ENCODE measurements at regions not wholly inside any gene's neighbourhood (a gene's known extent, or its start where the extent isn't known, plus 50 kb on each side); places are given as distances from the start of the nearest gene placed in this dataset.

DNA sequence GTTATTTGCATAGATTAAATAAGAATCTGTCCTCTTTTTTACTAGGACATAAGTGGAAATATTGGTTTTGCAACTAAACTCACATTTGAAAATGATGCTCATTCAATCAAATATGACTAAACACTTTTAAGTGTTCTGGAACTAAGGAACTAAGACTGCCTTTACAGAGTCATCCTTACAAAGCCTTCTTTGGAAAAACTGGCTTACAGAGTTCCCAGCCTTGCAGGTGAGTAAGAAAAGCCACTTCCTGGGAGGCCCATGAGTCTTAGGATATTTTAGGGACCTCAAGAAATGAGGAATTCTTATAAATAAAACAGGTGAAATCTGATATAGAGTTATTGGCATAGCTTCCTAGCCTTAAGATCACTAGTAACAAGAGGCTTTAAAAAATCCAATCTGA lies 135.5 kb downstream of the ALOX5 start:
- no peak for FAIRE-seq
- no peak overlapping the region for H3K27ac Mint-ChIP-seq (ENCODE audit: unreplicated experiment)
- no peaks in the 10 kb centered on the region for H3K27me3 Mint-ChIP-seq (ENCODE audit: low read depth, unreplicated experiment)
- DNase-seq (ENCODE audit: low read depth): no peak
- no peaks in the 10 kb centered on the region for H3K9me3 ChIP-seq (ENCODE audit: insufficient read depth, low read depth, low read length)
- no peak overlapping the region for H3K27ac ChIP-seq (ENCODE audit: low read depth, low read length)
- H3K4me3 ChIP-seq (ENCODE audit: insufficient read depth, low read depth, low read length): no peak overlapping the region
- H3K27me3 ChIP-seq (ENCODE audit: insufficient read depth, low read length): no peaks in the 10 kb centered on the region
- peaks cover 4% of the 10 kb centered on the region for H3K9me3 Mint-ChIP-seq (ENCODE audit: unreplicated experiment)
- TF ChIP-seq CTCF (IDR thresholded peaks at IDR 0.05; ENCODE audit: insufficient read depth, low read depth, low read length): no peak
- TF ChIP-seq EZH2 (IDR thresholded peaks at IDR 0.05; ENCODE audit: insufficient read depth, low read length): no peak
- H3K4me1 ChIP-seq (ENCODE audit: insufficient read depth, low read length): peaks cover 2% of the 10 kb centered on the region
- H3K4me1 Mint-ChIP-seq (ENCODE audit: low read depth, unreplicated experiment): peaks cover 8% of the 10 kb centered on the region
- H3K9ac ChIP-seq (ENCODE audit: low read length): no peak overlapping the region
- H3K36me3 Mint-ChIP-seq (ENCODE audit: low read depth, unreplicated experiment): no peaks in the 10 kb centered on the region
- H3K36me3 ChIP-seq (ENCODE audit: insufficient read depth, low read length): no peaks in the 10 kb centered on the region
- no peak overlapping the region for H2AFZ ChIP-seq (ENCODE audit: low read depth, low read length)
- H3K79me2 ChIP-seq (ENCODE audit: insufficient read depth, low read length): no peaks in the 10 kb centered on the region
- H3K4me2 ChIP-seq (ENCODE audit: low read length): no peak overlapping the region
- peaks cover 7% of the 10 kb centered on the region for H4K20me1 ChIP-seq (ENCODE audit: insufficient read depth, low read length)
- H3K4me3 Mint-ChIP-seq (ENCODE audit: unreplicated experiment): no peak overlapping the region

GRCh38 chr10:45505311-45505710 lies 131.3 kb downstream of the ALOX5 start:
- H4K20me1 ChIP-seq (ENCODE audit: insufficient read depth, low read length): peaks cover 7% of the 10 kb centered on the region
- no peak overlapping the region for H3K27ac ChIP-seq (ENCODE audit: low read depth, low read length)
- Mint-ChIP-seq H3K4me1 (ENCODE audit: low read depth, unreplicated experiment) (peaks cover 6% of the 10 kb centered on the region), H3K36me3 (ENCODE audit: low read depth, unreplicated experiment) (no peaks in the 10 kb centered on the region), H3K27ac (ENCODE audit: unreplicated experiment) (no peak overlapping the region), H3K4me3 (ENCODE audit: unreplicated experiment) (no peak overlapping the region), H3K9me3 (ENCODE audit: unreplicated experiment) (no peaks in the 10 kb centered on the region), H3K27me3 (ENCODE audit: low read depth, unreplicated experiment) (no peaks in the 10 kb centered on the region)
- H3K4me3 ChIP-seq (ENCODE audit: insufficient read depth, low read depth, low read length): no peak overlapping the region
- no peak for TF ChIP-seq EZH2 (IDR thresholded peaks at IDR 0.05; ENCODE audit: insufficient read depth, low read length)
- H3K4me2 ChIP-seq (ENCODE audit: low read length): no peak overlapping the region
- H3K27me3 ChIP-seq (ENCODE audit: insufficient read depth, low read length): no peaks in the 10 kb centered on the region
- no peaks in the 10 kb centered on the region for H3K4me1 ChIP-seq (ENCODE audit: insufficient read depth, low read length)
- H3K9me3 ChIP-seq (ENCODE audit: insufficient read depth, low read depth, low read length): no peaks in the 10 kb centered on the region
- no peak overlapping the region for H2AFZ ChIP-seq (ENCODE audit: low read depth, low read length)
- no peaks in the 10 kb centered on the region for H3K79me2 ChIP-seq (ENCODE audit: insufficient read depth, low read length)
- H3K36me3 ChIP-seq (ENCODE audit: insufficient read depth, low read length): no peaks in the 10 kb centered on the region
- no peak overlapping the region for H3K9ac ChIP-seq (ENCODE audit: low read length)
- DNase-seq (ENCODE audit: low read depth) (no peak), FAIRE-seq (no peak)

- Histone ChIP-seq H3K36me3 (ENCODE audit: insufficient read depth, low read length) (no peaks in the 10 kb centered on the region), H3K79me2 (ENCODE audit: insufficient read depth, low read length) (no peaks in the 10 kb centered on the region), H2AFZ (ENCODE audit: low read depth, low read length) (no peak overlapping the region), H3K4me3 (ENCODE audit: insufficient read depth, low read depth, low read length) (no peak overlapping the region), H4K20me1 (ENCODE audit: insufficient read depth, low read length) (peaks cover 7% of the 10 kb centered on the region), H3K27me3 (ENCODE audit: insufficient read depth, low read length) (no peaks in the 10 kb centered on the region), H3K4me2 (ENCODE audit: low read length) (no peak overlapping the region), H3K9me3 (ENCODE audit: insufficient read depth, low read depth, low read length) (no peaks in the 10 kb centered on the region), H3K9ac (ENCODE audit: low read length) (no peak overlapping the region), H3K4me1 (ENCODE audit: insufficient read depth, low read length) (no peaks in the 10 kb centered on the region), H3K27ac (ENCODE audit: low read depth, low read length) (no peak overlapping the region)
- DNase-seq (ENCODE audit: low read depth) (no peak), FAIRE-seq (no peak)
- Mint-ChIP-seq H3K4me1 (ENCODE audit: low read depth, unreplicated experiment) (peaks cover 4% of the 10 kb centered on the region), H3K36me3 (ENCODE audit: low read depth, unreplicated experiment) (no peaks in the 10 kb centered on the region), H3K27me3 (ENCODE audit: low read depth, unreplicated experiment) (no peaks in the 10 kb centered on the region), H3K9me3 (ENCODE audit: unreplicated experiment) (no peaks in the 10 kb centered on the region), H3K4me3 (ENCODE audit: unreplicated experiment) (no peak overlapping the region), H3K27ac (ENCODE audit: unreplicated experiment) (no peak overlapping the region)
- TF ChIP-seq EZH2 (IDR thresholded peaks at IDR 0.05; ENCODE audit: insufficient read depth, low read length) (no peak), CTCF (IDR thresholded peaks at IDR 0.05; ENCODE audit: insufficient read depth, low read depth, low read length) (no peak)
These were observed 128.4 kb downstream of the ALOX5 start for GRCh38 chr10:45502458-45502857.
